Endothelial cell of umbilical vein (primary cell): ENCODE measurements at regions not wholly inside any gene's neighbourhood (a gene's known extent, or its start where the extent isn't known, plus 50 kb on each side); places are given as distances from the start of the nearest gene placed in this dataset.

ENCODE experiments used
- BruUV-seq: library from RNA; stranded (reverse); fragments of 400-500 nt; replicated peaks from 2 replicates; lab custom pipeline; 2021; lab: Mats Ljungman, UMichigan
- CTCF ChIA-PET: fragments of 300-600, 350-600 bp; sonication (Branson Sonifier 250); formaldehyde crosslinking; loops from one replicate; lab custom pipeline; 2021; ENCODE audit warnings: antibody characterized with exemption, inconsistent platforms; lab: Charles Lee
- POLR2A ChIA-PET: fragments of 300-600, 350-600 bp; sonication (Branson Sonifier 250); formaldehyde crosslinking; loops from one replicate; lab custom pipeline; 2021; ENCODE audit warnings: antibody characterized with exemption, inconsistent platforms; lab: Charles Lee
- DNase-seq: peaks from one replicate; pipeline ENCODE4 v3.0.0-alpha.2; 2011; ENCODE audit warnings: low read depth, low spot score
- FAIRE-seq: peaks from 2 replicates; lab custom pipeline; 2011; peaks lifted over from hg19 to GRCh38; lab: Jason Lieb, UNC
- H2AFZ ChIP-seq: 2 replicates; pipeline ENCODE4 v1.6.0; 2012; ENCODE audit warnings: low read depth, low read length, control low read depth, inconsistent platforms
- H3K27ac ChIP-seq: 2 replicates; pipeline ENCODE4 v1.5.1; 2011; ENCODE audit warnings: low read depth, mild to moderate bottlenecking, control low read depth, low read length, moderate library complexity; ENCODE audit not compliant: insufficient read depth
- H3K27me3 ChIP-seq, 2 experiments: 2 replicates each; pipeline versions ENCODE4 v1.6.0 to v1.6.1; 2011; ENCODE audit warnings: low read length in 2 of 2, mixed read lengths in 1 of 2; ENCODE audit not compliant: control insufficient read depth in 2 of 2, insufficient read depth in 2 of 2
- H3K36me3 ChIP-seq, 2 experiments: 2 replicates in 1 of 2; 3 replicates in 1 of 2; pipeline ENCODE4 v1.5.1; 2011; ENCODE audit warnings: low read length in 2 of 2, mild to moderate bottlenecking in 1 of 2, moderate library complexity in 1 of 2; ENCODE audit not compliant: control insufficient read depth in 2 of 2, insufficient read depth in 2 of 2; ENCODE audit errors: extremely low read depth in 1 of 2
- H3K4me1 ChIP-seq: 3 replicates; pipeline ENCODE4 v1.5.1; 2011; ENCODE audit warnings: mild to moderate bottlenecking, low read length; ENCODE audit not compliant: control insufficient read depth, insufficient read depth; ENCODE audit errors: extremely low read depth
- H3K4me2 ChIP-seq: 2 replicates; pipeline ENCODE4 v1.6.1; 2011; ENCODE audit warnings: low read length, control low read depth, mixed read lengths; ENCODE audit not compliant: insufficient read depth
- H3K4me3 ChIP-seq, 3 experiments: fragments of 200-600 bp in 1 of 3; sonication (generic), shearing (Covaris generic) in 1 of 3; replicated peaks in 1 of 3; 2 replicates each; pipeline ENCODE4 v1.5.1; 2011 to 2016; ENCODE audit warnings: control low read depth in 3 of 3, low read length in 3 of 3, mild to moderate bottlenecking in 2 of 3, inconsistent platforms in 1 of 3, low read depth in 1 of 3, moderate library complexity in 1 of 3; ENCODE audit not compliant: insufficient read depth in 1 of 3
- H3K79me2 ChIP-seq: 2 replicates; pipeline ENCODE4 v1.6.0; 2012; ENCODE audit warnings: low read length, inconsistent platforms; ENCODE audit not compliant: control insufficient read depth, insufficient read depth
- H3K9ac ChIP-seq: replicated peaks from 2 replicates; pipeline ENCODE3; 2011; ENCODE audit warnings: low read length, control low read depth; ENCODE audit not compliant: insufficient read depth; ENCODE audit errors: extremely low read depth
- H3K9me1 ChIP-seq: replicated peaks from 3 replicates; pipeline ENCODE4 v1.6.0; 2011; ENCODE audit warnings: mild to moderate bottlenecking, low read length; ENCODE audit not compliant: control insufficient read depth, insufficient read depth; ENCODE audit errors: extremely low read depth
- H3K9me3 ChIP-seq: replicated peaks from 2 replicates; pipeline ENCODE4 v1.5.1; 2012; ENCODE audit warnings: low read length, inconsistent platforms; ENCODE audit not compliant: control insufficient read depth, insufficient read depth
- H4K20me1 ChIP-seq: replicated peaks from 2 replicates; pipeline ENCODE3; 2011; ENCODE audit warnings: mild to moderate bottlenecking, low read length; ENCODE audit not compliant: control insufficient read depth, insufficient read depth; ENCODE audit errors: extremely low read depth
- EZH2 ChIP-seq: IDR thresholded peaks from 2 replicates; pipeline ENCODE4 v1.6.1; 2012; ENCODE audit warnings: borderline replicate concordance, low read depth, mild to moderate bottlenecking, moderate library complexity, low read length, inconsistent platforms; ENCODE audit not compliant: severe bottlenecking
- FOS ChIP-seq: IDR thresholded peaks from 2 replicates; pipeline ENCODE4 v1.6.1; 2011; ENCODE audit warnings: mild to moderate bottlenecking, low read length, moderate library complexity, borderline replicate concordance; ENCODE audit not compliant: insufficient read depth
- GATA2 ChIP-seq: IDR thresholded peaks from 2 replicates; pipeline ENCODE4 v1.7.0; 2011; ENCODE audit warnings: low read depth, mild to moderate bottlenecking, moderate library complexity, mixed read lengths, low read length; ENCODE audit not compliant: insufficient read length, insufficient read depth
- JUN ChIP-seq: IDR thresholded peaks from 2 replicates; pipeline ENCODE4 v1.6.1; 2011; ENCODE audit warnings: borderline replicate concordance, low read depth; ENCODE audit not compliant: insufficient read length, insufficient read depth
- MYC ChIP-seq: IDR thresholded peaks from one replicate; pipeline ENCODE4 v1.6.1; 2011; ENCODE audit warnings: mild to moderate bottlenecking, low read depth, low read length
- POLR2A ChIP-seq: IDR thresholded peaks from 2 replicates; pipeline ENCODE4 v1.6.1; 2012; ENCODE audit warnings: low read depth, mild to moderate bottlenecking, control low read depth, low read length
- POLR2AphosphoS5 ChIP-seq: IDR thresholded peaks from 2 replicates; pipeline ENCODE4 v1.6.1; 2012; ENCODE audit warnings: low read depth, mild to moderate bottlenecking, control low read depth, low read length, moderate library complexity; ENCODE audit not compliant: insufficient read depth
- dilution Hi-C: fragments of 300-500 bp; cut with MboI; formaldehyde crosslinking; loops from one replicate; pipeline ENCODE4 v1.15.0; 2019; ENCODE audit warnings: low sequenced_read_pairs; ENCODE audit not compliant: extremely low pct_ligation_motif_present
- intact Hi-C: fragments of 100-400 bp; cut with micrococcal nuclease; formaldehyde crosslinking; loops from one replicate; pipeline ENCODE4 v1.10.0; 2022
- TF ChIP-seq, protein P1 (sequence below): IDR thresholded peaks from 2 replicates; pipeline ENCODE4 v1.6.1; 2011; ENCODE audit not compliant: insufficient read depth, insufficient read length
- TF ChIP-seq, protein P2 (sequence below), 2 donors: IDR thresholded peaks; 1 replicate in 1 of 2; 2 replicates in 1 of 2; pipeline ENCODE4 v1.5.1; 2011; ENCODE audit warnings: low read length in 2 of 2, mild to moderate bottlenecking in 2 of 2, moderate library complexity in 2 of 2, control low read depth in 1 of 2, inconsistent platforms in 1 of 2, low read depth in 1 of 2; ENCODE audit not compliant: insufficient read depth in 1 of 2; ENCODE audit errors: extremely low read depth in 1 of 2

DNA sequence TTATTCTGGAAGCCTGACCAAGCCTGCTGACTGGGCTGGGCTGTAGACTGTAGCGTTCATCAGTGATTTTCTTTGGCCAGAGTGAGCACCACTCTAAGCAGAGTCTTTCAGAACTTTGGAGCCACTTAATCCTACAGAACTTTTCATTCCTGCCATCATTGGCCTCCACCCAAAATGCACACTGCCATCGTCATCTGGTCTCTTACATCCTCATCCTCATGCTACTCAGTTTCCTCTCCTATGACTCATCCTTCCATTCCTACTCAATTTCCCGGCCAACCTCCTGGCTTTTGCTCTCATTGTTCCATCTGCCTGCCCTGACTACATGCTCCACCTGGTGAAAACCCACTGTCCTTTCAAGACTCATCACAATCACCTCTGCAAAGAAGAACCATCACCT, 233.8 kb upstream of the USP25 start:
- Histone ChIP-seq H3K4me1 (no peaks in the 10 kb centered on the region), H4K20me1 (no peaks in the 10 kb centered on the region), H3K27me3 (no peaks in the 10 kb centered on the region), H3K9me1 (no peaks in the 10 kb centered on the region), H3K4me3 (no peak overlapping the region), H3K36me3 (no peaks in the 10 kb centered on the region), H3K4me2 (no peak overlapping the region), H3K27ac (no peak overlapping the region), H3K9ac (no peak overlapping the region), H3K9me3 (no peaks in the 10 kb centered on the region), H2AFZ (no peak overlapping the region), H3K79me2 (no peaks in the 10 kb centered on the region)
- BruUV-seq, result no TSS peak
- intact Hi-C loops (no loop called here), dilution Hi-C loops (no loop called here)
- FAIRE-seq (no peak), DNase-seq (peak; percentile 43)
- TF ChIP-seq JUN (peak; percentile 87), POLR2A (no peak), POLR2AphosphoS5 (no peak), FOS (peak; percentile 85)
- POLR2A ChIA-PET, result no interaction called here
- CTCF ChIA-PET, result interaction anchor here (0.7 to 1.5 kb wide), 4 partner anchors 12 to 758 kb away, joined by 3 to 5 read pairs (median 4); no protein-coding TSS in a partner anchor

DNA sequence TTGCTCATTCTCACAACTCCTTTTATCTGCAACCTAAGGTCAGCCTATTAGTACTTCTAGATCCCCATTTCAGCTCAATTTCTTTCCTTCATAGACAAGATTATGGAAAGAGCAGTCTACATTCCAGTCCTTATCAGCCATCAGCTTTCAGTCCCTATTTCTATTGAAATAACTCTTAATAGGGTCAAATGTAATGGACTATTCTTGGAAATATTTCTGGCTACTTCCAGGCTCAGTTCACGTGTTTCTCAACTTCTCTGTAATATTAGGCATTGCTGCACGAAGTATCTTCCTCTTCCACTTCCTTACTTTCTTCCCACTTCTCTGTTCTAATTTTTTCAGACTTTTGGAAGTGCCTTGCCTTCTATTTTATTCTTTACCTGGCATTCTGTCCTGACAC, 232.9 kb upstream of the USP25 start:
- CTCF ChIA-PET, result interaction anchor here (1.1 to 1.5 kb wide), 3 partner anchors 13 to 759 kb away, joined by 3 to 5 read pairs (median 5); no protein-coding TSS in a partner anchor
- BruUV-seq, result no TSS peak
- no peak for DNase-seq

More for the DNA sequence above, 232.9 kb upstream of the USP25 start:
- Histone ChIP-seq H3K4me3 (no peak overlapping the region), H3K4me2 (no peak overlapping the region), H3K4me1 (no peaks in the 10 kb centered on the region), H3K27me3 (no peaks in the 10 kb centered on the region), H4K20me1 (no peaks in the 10 kb centered on the region), H3K27ac (no peak overlapping the region), H2AFZ (no peak overlapping the region), H3K9ac (no peak overlapping the region), H3K9me3 (no peaks in the 10 kb centered on the region), H3K36me3 (no peaks in the 10 kb centered on the region), H3K79me2 (no peaks in the 10 kb centered on the region), H3K9me1 (no peaks in the 10 kb centered on the region)
- POLR2A ChIA-PET, result no interaction called here
- TF ChIP-seq MYC (no peak), POLR2A (no peak), JUN (no peak), GATA2 (no peak), EZH2 (no peak), POLR2AphosphoS5 (no peak), FOS (no peak)
- TF ChIP-seq, protein P1, sequence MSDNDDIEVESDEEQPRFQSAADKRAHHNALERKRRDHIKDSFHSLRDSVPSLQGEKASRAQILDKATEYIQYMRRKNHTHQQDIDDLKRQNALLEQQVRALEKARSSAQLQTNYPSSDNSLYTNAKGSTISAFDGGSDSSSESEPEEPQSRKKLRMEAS, result no peak
- TF ChIP-seq, protein P2, sequence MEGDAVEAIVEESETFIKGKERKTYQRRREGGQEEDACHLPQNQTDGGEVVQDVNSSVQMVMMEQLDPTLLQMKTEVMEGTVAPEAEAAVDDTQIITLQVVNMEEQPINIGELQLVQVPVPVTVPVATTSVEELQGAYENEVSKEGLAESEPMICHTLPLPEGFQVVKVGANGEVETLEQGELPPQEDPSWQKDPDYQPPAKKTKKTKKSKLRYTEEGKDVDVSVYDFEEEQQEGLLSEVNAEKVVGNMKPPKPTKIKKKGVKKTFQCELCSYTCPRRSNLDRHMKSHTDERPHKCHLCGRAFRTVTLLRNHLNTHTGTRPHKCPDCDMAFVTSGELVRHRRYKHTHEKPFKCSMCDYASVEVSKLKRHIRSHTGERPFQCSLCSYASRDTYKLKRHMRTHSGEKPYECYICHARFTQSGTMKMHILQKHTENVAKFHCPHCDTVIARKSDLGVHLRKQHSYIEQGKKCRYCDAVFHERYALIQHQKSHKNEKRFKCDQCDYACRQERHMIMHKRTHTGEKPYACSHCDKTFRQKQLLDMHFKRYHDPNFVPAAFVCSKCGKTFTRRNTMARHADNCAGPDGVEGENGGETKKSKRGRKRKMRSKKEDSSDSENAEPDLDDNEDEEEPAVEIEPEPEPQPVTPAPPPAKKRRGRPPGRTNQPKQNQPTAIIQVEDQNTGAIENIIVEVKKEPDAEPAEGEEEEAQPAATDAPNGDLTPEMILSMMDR (IDR thresholded peaks at IDR 0.05; ENCODE audit: extremely low read depth in 1 of 2, insufficient read depth in 1 of 2, low read depth in 1 of 2, low read length in 2 of 2), result no peak
- FAIRE-seq, result no peak
- intact Hi-C loops, result no loop called here
- dilution Hi-C loops, result no loop called here
